DOHH2 (cell line): ENCODE measurements at regions not wholly inside any gene's neighbourhood (a gene's known extent, or its start where the extent isn't known, plus 50 kb on each side); places are given as distances from the start of the nearest gene placed in this dataset.

Source experiments
- H3F3A ChIP-seq: fragments of 200-600 bp; sonication (generic), shearing (Covaris generic); 2 replicates; pipeline ENCODE4 v1.6.0; 2016; ENCODE audit warnings: antibody characterized with exemption, mild to moderate bottlenecking; ENCODE audit not compliant: control insufficient read depth, insufficient read depth
- H3K27ac ChIP-seq: fragments of 200-600 bp; sonication (generic); 2 replicates; pipeline ENCODE4 v1.5.1; 2014; ENCODE audit warnings: low read depth, mild to moderate bottlenecking, low read length, moderate library complexity
- H3K27me3 ChIP-seq: fragments of 200-600 bp; sonication (generic); 2 replicates; pipeline ENCODE4 v1.6.1; 2014; ENCODE audit warnings: mild to moderate bottlenecking, low read length, mixed read lengths; ENCODE audit not compliant: control insufficient read depth
- H3K36me3 ChIP-seq: fragments of 200-600 bp; sonication (generic); 2 replicates; pipeline ENCODE4 v1.6.1; 2014; ENCODE audit warnings: mild to moderate bottlenecking, low read length, moderate library complexity, mixed read lengths; ENCODE audit not compliant: control insufficient read depth
- H3K4me1 ChIP-seq: fragments of 200-600 bp; sonication (generic); 2 replicates; pipeline ENCODE4 v1.6.1; 2014; ENCODE audit warnings: mild to moderate bottlenecking, low read length, mixed read lengths; ENCODE audit not compliant: control insufficient read depth
- H3K4me2 ChIP-seq: fragments of 200-600 bp; sonication (generic); 2 replicates; pipeline ENCODE4 v1.6.0; 2014; ENCODE audit warnings: mild to moderate bottlenecking, low read length, moderate library complexity
- H3K4me3 ChIP-seq: fragments of 200-600 bp; sonication (generic); 2 replicates; pipeline ENCODE4 v1.5.1; 2014; ENCODE audit warnings: mild to moderate bottlenecking, low read length, mixed read lengths
- H3K79me2 ChIP-seq: fragments of 200-600 bp; sonication (generic); 2 replicates; pipeline ENCODE4 v1.6.1; 2014; ENCODE audit warnings: mild to moderate bottlenecking, low read length, mixed read lengths; ENCODE audit not compliant: control insufficient read depth
- H3K9me2 ChIP-seq: fragments of 200-600 bp; sonication (generic); replicated peaks from 2 replicates; pipeline ENCODE4 v1.6.1; 2014; ENCODE audit warnings: mild to moderate bottlenecking, low read length, mixed read lengths; ENCODE audit not compliant: control insufficient read depth
- H3K9me3 ChIP-seq: fragments of 200-600 bp; sonication (generic); 2 replicates; pipeline ENCODE4 v1.6.1; 2014; ENCODE audit warnings: antibody characterized with exemption, low read length, mixed read lengths; ENCODE audit not compliant: control insufficient read depth, insufficient read depth
- H4K20me1 ChIP-seq: fragments of 200-600 bp; sonication (generic); 2 replicates; pipeline ENCODE4 v1.6.0; 2014; ENCODE audit warnings: low read depth, mild to moderate bottlenecking, antibody characterized with exemption, low read length, moderate library complexity; ENCODE audit not compliant: control insufficient read depth, insufficient read depth
- EZH2phosphoT487 ChIP-seq: fragments of 200-600 bp; sonication (generic); IDR thresholded peaks from 2 replicates; pipeline ENCODE4 v1.6.1; 2017; ENCODE audit warnings: borderline replicate concordance, mild to moderate bottlenecking, antibody characterized with exemption, low read length, moderate library complexity, mixed read lengths
- TF ChIP-seq, protein P1 (sequence below): fragments of 200-600 bp; sonication (generic); IDR thresholded peaks from one replicate; pipeline ENCODE4 v1.5.1; 2014; ENCODE audit warnings: antibody characterized with exemption, mild to moderate bottlenecking, low read depth, low read length; ENCODE audit not compliant: poor library complexity, severe bottlenecking

GRCh38 chr7:97275475-97275874 lies 158.0 kb downstream of the SDHAF3 start:
- H3K36me3 ChIP-seq = no peaks in the 10 kb centered on the region
- H3K4me2 ChIP-seq = no peak overlapping the region
- no peaks in the 10 kb centered on the region for H4K20me1 ChIP-seq
- H3F3A ChIP-seq = no peaks in the 10 kb centered on the region
- 0 out of 2 replicates have a peak, but pooled peaks cover 3% of the 10 kb centered on the region for H3K4me1 ChIP-seq
- no peaks in the 10 kb centered on the region for H3K9me2 ChIP-seq
- H3K79me2 ChIP-seq = no peaks in the 10 kb centered on the region
- no peaks in the 10 kb centered on the region; the same call in 1 of the 2 replicates for H3K27me3 ChIP-seq
- H3K9me3 ChIP-seq = no peaks in the 10 kb centered on the region
- no peak overlapping the region for H3K27ac ChIP-seq
- TF ChIP-seq EZH2phosphoT487 = no peak
- TF ChIP-seq, protein P1, sequence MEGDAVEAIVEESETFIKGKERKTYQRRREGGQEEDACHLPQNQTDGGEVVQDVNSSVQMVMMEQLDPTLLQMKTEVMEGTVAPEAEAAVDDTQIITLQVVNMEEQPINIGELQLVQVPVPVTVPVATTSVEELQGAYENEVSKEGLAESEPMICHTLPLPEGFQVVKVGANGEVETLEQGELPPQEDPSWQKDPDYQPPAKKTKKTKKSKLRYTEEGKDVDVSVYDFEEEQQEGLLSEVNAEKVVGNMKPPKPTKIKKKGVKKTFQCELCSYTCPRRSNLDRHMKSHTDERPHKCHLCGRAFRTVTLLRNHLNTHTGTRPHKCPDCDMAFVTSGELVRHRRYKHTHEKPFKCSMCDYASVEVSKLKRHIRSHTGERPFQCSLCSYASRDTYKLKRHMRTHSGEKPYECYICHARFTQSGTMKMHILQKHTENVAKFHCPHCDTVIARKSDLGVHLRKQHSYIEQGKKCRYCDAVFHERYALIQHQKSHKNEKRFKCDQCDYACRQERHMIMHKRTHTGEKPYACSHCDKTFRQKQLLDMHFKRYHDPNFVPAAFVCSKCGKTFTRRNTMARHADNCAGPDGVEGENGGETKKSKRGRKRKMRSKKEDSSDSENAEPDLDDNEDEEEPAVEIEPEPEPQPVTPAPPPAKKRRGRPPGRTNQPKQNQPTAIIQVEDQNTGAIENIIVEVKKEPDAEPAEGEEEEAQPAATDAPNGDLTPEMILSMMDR = no peak
- H3K4me3 ChIP-seq = no peak overlapping the region

DNA sequence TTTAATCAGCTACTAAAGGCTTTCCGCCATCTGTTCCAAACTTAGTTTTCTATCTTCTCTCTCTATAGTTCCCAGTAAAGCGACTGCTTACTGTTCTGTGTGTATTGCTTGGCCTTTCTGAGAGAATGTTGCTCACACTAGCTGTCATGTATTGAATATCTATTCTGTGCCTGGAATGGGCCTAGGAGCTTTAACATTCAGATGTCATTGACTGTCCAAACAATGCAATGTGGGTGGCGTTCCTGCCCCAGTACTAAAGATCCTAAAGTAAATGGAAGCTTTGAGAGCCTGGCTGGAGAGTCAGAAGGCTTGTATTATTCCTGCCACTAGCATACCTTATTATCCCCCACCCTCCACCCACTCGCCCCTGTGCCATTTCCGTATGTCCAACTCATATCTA lies 163.5 kb downstream of the SDHAF3 start:
- TF ChIP-seq EZH2phosphoT487 = no peak
- TF ChIP-seq, protein P1 = no peak
- Histone ChIP-seq H3K9me2 (no peaks in the 10 kb centered on the region), H4K20me1 (no peaks in the 10 kb centered on the region), H3K4me1 (no peaks in the 10 kb centered on the region), H3K4me2 (no peak overlapping the region), H3K27ac (no peak overlapping the region), H3K27me3 (no peaks in the 10 kb centered on the region; the same call in 1 of the 2 replicates), H3K79me2 (no peaks in the 10 kb centered on the region), H3K4me3 (no peak overlapping the region), H3K9me3 (no peaks in the 10 kb centered on the region), H3F3A (no peaks in the 10 kb centered on the region), H3K36me3 (no peaks in the 10 kb centered on the region)

DNA sequence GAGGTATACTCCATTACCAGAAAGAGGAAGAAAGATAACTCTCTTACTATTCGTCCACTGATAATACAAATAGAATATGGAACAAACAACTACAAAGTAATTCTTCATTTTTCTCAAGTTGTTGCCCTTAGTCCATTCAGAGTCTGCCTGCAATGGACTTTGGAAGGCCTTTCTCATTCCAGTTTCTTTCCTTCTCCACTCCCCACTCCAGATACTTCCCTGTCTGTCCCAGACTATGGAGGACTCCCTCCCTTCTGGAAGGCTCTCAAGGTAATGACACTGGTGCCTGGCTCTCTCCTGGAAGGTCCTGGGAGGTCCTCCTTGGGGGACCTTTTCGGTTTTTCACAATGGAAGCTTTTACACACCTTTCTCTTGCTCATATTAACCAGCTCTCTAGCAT lies 167.8 kb downstream of the SDHAF3 start:
- Histone ChIP-seq H3K36me3 (no peaks in the 10 kb centered on the region), H3K27ac (no peak overlapping the region), H3K4me1 (no peaks in the 10 kb centered on the region), H3K9me3 (no peaks in the 10 kb centered on the region), H3K4me2 (no peak overlapping the region), H3K9me2 (no peaks in the 10 kb centered on the region), H3K4me3 (no peak overlapping the region), H3K27me3 (no peaks in the 10 kb centered on the region), H3F3A (no peaks in the 10 kb centered on the region), H3K79me2 (no peaks in the 10 kb centered on the region), H4K20me1 (no peaks in the 10 kb centered on the region)
- TF ChIP-seq, protein P1 = no peak
- no peak for TF ChIP-seq EZH2phosphoT487
